ENCODE measurements at regions not wholly inside any gene's neighbourhood (a gene's known extent, or its start where the extent isn't known, plus 50 kb on each side); places are given as distances from the start of the nearest gene placed in this dataset.

GRCh38 chr16:13557418-13557817, 362.5 kb upstream of the ERCC4 start:
- TF ChIP-seq ZNF624 (tag by site-specific recombination; IDR thresholded peaks at IDR 0.05): no peak
- no peak for TF ChIP-seq CTCF (tag by site-specific recombination; IDR thresholded peaks at IDR 0.05)
- no peak for TF ChIP-seq PRDM1 (tag by site-specific recombination; IDR thresholded peaks at IDR 0.05)
- TF ChIP-seq MEIS1 (CRISPR knock-in tag; IDR thresholded peaks at IDR 0.05; ENCODE audit: borderline replicate concordance): no peak
- TF ChIP-seq ZNF274 (IDR thresholded peaks at IDR 0.05; ENCODE audit: low read length): no peak
- no peak for TF ChIP-seq ZNF274 (tag by site-specific recombination; IDR thresholded peaks at IDR 0.05; ENCODE audit: borderline replicate concordance)
- no peak for TF ChIP-seq KLF1 (tag by site-specific recombination; IDR thresholded peaks at IDR 0.05)
- no peak for TF ChIP-seq ZNF423 (tag by site-specific recombination; IDR thresholded peaks at IDR 0.05)
- no peak for TF ChIP-seq ZBTB49 (tag by site-specific recombination; IDR thresholded peaks at IDR 0.05; ENCODE audit: low read depth)
